ENCODE measurements at regions not wholly inside any gene's neighbourhood (a gene's known extent, or its start where the extent isn't known, plus 50 kb on each side); places are given as distances from the start of the nearest gene placed in this dataset.
A peak's percentile ranks its signal among the peaks of the same experiment; 100 is the strongest.
"Not testable (repeated sequence)": the region's sequence is repeated elsewhere in the genome, so short reads cannot be mapped to it uniquely, and the experiment has no call there.

DNA sequence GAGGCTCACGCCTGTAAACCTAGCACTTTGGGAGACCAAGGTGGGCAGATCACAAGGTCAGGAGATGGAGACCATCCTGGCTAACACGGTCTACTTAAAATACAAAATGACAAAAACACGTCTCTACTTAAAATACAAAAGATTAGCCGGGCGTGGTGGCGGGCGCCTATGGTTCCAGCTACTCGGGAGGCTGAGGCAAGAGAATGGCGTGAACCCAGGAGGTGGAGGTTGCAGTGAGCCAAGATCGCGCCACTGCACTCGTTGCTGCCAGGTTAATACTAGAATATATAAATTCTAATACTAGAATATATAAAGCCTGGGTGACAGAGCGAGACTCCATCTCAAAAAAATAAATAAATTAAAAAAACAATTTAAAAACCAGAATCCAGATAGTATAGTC lies 588.7 kb upstream of the CDH7 start:
- DNase-seq (ENCODE audit: low read depth, low spot score): not testable (repeated sequence)

DNA sequence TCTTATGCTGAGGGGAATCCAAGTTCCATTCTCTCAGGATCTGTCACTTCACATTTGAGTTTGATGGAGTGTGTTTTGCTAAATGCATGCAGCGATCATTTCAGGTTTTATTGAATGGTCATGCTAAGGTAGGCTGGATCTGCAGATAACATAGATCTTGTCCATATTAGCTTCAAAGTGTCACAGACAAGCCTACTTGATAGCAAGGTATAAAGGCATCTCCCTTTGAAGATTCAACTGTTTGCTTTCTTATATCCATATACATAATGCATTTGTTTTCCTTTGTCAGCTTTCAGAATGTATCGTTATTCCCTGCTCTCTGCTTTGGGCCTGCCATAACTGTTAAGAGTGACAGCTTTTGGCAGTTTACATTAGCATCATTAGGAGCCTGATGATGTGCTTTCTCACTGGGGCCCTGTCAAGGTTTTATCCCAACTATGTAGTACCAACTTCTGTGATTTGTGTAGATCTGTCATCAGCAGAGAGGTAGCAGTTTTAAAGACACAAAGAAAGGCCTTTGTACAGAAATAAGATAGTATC lies 604.3 kb upstream of the CDH7 start:
- DNase-seq (ENCODE audit: low read depth, low spot score): no peak

DNA sequence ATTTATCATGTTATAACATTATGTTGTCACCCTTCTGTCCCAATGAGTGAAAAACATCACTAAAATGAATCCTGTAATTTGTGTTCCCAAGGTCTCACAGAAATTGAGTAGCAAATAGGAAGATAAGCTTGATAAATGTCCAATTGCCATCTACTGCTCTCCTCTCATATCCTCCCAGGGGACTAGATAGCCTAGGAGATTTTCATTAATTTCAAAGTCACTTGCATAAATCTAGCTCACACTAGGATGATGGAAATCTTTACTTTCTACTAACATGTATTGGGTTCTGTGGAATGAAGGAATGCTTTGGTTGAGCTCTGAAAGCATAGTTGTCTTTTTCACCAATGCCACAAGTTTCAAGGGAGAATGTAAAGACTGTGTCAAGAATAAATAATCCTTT lies 605.5 kb upstream of the CDH7 start:
- DNase-seq (ENCODE audit: low read depth, low spot score): peak; percentile 1

DNA sequence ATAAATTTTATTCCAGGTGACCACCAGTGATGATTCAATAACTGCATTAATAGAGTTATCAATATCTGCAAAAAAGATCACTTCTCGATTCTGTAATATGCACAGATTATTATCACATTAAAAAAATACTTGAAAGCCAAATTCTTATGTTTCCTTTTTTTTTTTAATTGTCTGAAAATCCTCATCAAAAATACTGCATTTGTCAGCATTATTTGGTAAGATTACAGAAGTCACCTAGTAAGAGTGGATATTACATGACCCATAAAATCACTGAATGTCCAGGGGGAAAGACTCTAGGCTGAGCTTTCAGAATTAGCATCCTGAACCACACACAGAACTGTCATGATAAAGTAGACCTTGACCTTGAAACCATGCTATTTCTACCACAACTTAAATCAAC lies 617.2 kb upstream of the CDH7 start:
- DNase-seq (ENCODE audit: low read depth, low spot score): no peak

DNA sequence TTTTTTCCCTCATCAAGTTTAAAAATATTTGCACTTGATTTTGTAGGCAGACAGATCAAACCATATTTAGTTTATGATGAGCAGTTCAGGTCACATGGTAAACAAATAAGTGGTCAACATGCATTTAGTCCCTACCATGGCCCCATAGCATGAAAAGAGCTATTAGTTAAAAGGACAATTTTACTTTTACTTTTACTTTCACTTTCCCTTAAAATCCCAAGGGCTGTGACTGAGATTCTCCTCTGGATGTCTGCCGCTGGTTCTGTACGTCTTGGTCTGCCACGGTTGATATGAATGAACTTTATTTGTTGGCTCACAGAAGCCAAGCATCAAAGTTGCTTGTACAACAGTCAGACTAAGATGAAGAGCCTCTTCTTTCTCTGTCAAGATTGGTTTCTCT lies 626.2 kb upstream of the CDH7 start:
- DNase-seq (ENCODE audit: low read depth, low spot score): no peak

DNA sequence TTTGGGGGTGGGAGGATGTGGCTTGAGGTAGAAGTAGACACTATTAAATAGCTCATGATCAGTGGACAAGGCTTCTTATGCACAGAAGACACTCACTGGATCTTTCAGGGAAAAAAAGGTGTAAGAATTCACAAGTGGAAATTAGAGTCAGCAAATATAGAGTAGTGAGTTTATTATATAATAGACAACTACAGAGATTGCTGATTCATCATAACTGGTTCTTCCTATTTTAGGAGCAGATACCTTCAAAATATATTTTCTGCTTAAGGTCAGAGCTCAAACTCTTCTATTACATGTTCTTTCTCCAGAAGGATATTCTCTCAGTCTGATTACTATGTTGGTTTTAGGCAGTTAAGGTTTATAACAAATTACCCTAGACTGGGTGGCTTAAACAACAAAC lies 646.9 kb upstream of the CDH7 start:
- DNase-seq (ENCODE audit: low read depth, low spot score): no peak

DNA sequence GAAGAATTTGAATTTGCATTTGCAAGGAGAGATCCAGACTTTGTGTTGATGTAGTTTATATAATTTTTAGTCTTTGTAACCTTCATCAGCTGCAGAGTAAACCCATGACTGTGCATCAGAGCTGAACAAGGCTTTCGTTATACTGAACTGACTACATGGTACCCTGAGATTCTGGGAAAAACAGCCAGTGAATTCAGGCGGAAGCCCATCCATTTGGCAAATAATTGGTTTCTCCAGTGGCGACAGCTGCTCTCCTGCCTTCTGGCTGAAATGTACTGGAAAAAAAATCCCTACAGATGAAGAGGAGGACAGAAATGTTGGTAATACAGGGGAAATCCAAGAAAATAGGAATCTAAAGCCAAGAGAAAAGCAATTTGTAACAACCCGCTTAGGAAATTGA lies 657.5 kb upstream of the CDH7 start:
- DNase-seq (ENCODE audit: low read depth, low spot score): no peak

DNA sequence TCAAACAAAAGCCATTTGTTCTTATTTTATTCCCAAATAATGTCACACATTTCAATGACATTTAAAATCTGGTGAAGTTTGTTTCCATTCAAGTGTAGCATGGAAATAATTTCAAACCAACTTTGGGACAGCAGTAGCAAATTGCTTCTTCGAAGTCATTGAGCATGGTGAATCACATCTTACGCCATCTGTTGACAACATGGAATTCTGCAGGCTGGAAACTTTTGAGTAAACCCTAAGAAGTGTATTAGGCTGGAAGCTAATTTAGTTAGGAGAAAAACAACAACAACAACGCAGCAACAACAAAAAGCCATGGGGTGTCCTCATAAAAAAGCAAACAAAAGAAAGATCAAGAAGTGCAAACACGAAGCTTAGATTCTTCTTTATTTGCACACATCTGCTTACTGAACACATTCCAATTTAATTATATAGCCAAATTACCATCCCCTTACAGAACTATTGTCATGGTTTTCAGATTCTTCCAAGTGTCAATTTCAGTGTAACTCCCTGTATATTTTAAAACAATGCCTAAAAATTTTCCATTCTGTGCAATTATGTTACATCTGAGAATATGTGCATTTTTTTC lies 659.0 kb upstream of the CDH7 start:
- peak; percentile 45 for DNase-seq (ENCODE audit: low read depth, low spot score)

DNA sequence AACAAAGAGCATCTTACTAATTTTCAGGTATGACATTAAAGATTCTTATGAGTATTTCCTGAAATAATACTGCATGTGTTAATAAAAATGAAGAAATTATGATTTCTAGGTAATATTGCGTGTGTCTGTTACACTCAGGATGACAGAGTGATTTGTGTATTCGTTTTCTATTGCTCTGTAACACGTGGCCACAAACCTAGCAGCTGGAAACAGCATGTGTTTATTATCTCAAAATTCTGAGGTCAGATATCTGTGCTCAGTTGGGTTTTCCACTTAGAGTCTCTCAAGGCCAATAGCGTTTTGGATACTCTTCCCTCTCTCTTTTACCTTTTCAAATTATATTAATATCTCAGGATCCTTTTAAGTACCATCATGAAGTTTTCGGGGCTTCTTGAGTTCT lies 667.9 kb upstream of the CDH7 start:
- no peak for DNase-seq (ENCODE audit: low read depth, low spot score)

DNA sequence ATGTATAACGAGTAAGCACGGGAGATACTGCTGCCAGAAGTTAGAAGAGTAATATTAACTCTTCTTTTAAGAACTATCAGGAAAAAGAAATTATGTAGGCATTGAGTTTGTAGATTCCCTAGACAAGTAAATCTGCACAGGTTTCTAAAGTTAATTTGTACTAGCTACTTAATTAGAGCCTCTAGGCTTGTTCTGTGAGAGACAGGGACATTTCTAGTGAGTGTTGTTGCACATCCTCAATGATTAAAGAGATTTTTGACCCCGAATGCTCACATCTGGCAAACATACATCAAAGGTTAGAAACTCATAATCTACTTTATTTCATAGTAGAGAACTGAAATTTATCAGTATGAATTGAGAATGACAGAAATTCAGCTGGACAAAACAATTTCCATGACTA lies 669.0 kb upstream of the CDH7 start:
- no peak for DNase-seq (ENCODE audit: low read depth, low spot score)

DNA sequence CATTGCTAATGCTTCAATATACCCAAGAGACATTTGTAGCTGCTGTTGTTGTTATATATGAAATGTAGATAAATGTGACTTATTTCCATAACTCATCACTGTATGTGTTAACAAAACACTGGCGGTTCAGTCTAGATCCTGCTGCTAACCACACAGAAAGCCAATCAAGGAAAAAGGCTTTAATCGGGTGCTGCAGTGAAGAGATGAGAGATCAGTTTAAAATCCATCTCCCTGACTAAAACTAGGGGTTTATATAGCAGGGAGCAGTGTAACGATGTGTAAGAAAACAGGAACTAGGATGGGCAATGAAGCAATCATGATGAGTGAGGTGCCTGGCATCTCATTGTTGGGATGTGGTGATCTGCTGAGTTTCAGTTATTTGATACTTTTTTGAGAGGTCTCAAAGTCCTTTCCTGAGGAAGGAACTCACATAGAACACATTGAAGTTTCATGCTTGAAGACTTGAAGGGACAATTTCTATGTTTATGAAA lies 677.7 kb upstream of the CDH7 start:
- DNase-seq (ENCODE audit: low read depth, low spot score): no peak

DNA sequence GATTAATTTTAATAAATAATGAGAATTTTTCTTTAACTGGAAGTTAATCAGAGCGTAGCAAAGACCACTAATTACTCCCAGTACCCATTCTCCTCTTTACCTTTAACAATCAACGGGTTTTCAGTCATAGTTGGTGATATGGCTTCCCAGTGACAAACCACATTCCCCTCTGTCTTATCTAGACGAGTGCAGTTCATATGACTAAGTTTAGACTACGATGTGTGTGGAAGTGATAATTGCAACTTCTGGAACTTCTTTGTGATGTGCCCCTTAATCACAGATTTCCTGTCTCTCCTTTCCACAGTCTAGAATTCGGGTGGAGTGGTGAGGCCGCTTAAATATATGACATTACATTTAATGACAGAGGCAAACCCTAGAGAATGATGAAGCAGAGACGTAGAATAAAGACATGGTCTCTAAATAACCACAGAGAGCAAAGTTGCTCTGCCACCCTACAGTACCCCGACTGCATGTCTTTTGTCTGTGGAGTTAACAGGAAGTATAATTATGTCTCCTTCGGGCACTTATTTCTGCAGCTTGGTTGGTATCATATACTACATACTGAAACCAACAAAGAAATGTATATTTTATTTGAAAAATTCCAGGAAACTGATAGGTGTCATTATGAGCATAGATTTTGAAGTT lies 693.3 kb upstream of the CDH7 start:
- DNase-seq (ENCODE audit: low read depth, low spot score): no peak

DNA sequence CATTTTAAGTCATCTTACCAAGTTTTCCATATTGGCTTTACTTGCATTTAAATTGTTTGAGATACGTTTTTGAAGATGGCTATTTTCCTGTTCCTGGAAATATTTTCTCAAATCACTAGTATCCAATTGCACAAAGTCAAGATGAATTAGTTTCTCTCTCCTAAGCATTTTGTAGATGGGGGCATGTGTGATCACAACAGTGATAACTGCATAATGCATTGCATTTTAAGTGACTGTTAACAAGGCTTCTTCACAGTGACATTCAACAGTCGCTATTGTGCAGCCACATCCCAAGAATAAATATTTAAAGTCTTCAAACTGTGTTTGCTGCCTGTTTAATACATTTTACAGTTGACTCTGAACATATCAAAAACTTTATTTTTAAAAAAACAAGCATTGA lies 694.2 kb upstream of the CDH7 start:
- DNase-seq (ENCODE audit: low read depth, low spot score): no peak

DNA sequence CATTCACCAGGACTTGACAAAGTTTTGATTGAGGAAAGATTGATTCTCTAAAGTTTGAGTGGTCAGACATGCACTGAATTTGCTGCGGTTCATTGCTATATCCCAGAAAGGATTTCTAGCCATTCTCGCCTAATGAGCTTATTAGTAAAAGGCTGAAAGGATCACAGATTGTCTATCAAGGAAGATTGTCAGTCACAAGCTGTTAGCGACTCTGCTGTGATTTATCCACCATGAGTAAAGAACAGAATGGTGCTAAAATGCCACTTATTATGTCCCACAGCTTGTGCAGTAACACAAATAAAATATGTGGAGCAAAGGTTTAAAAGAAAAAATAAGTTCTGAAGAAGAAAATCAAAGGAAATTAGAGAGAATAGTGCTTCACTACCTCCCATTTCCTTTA lies 701.2 kb upstream of the CDH7 start:
- DNase-seq (ENCODE audit: low read depth, low spot score): no peak

DNA sequence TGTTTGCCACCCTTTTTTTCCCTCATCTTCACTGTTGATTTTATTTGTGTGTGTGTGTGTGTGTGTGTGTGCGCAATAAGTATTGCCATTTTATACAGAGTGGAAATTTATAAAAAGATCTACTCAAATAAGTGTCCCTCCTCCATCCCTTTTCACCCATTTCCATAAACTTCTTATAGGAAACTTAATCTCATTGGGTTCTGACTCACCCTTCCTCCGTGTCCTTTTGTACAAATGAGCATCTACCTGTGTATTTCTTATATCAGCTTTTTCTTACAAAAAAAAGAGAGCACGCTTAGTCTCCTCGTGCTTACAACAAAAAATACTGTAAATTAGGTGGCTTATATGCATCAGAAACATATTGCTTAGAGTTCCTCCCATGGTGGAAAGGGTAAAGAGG lies 711.2 kb upstream of the CDH7 start:
- no peak for DNase-seq (ENCODE audit: low read depth, low spot score)

DNA sequence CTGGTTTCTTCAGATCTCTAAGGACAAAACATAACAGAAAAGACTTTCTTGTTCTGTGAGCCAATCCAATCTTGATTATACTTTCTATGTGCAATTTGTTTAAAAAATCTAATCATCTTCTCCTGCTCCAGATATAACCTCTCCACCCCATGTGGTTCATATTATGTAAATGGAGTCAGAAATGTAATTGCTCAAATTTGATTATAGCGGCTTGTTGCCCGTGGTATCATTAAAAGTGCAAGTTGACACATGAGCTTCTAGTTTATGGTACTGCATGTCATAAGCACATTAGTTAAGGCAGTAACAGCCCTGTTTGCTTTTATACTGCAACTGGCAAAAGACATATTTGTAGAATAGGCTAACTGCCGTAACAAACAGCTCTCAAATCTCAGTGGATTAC lies 715.1 kb upstream of the CDH7 start:
- DNase-seq (ENCODE audit: low read depth, low spot score): no peak

DNA sequence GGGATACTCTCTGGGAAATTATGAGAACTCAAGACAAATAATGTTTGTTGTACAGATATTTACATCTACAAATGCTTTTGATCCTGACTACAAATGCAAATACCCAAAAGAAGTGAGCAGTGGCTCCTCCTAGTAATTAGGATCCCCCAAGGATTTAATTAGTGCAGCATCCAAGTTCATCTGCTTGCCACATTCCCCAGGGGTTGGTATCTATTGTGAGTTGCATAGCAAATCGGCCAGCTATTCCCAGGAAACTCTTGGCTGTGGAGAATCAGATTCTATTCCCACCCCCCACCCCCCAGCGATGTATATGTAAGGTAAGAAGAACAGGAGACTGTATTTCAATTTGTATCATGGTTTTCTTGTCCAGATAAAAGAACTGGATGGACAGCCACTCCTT lies 725.1 kb upstream of the CDH7 start:
- no peak for DNase-seq (ENCODE audit: low read depth, low spot score)

DNA sequence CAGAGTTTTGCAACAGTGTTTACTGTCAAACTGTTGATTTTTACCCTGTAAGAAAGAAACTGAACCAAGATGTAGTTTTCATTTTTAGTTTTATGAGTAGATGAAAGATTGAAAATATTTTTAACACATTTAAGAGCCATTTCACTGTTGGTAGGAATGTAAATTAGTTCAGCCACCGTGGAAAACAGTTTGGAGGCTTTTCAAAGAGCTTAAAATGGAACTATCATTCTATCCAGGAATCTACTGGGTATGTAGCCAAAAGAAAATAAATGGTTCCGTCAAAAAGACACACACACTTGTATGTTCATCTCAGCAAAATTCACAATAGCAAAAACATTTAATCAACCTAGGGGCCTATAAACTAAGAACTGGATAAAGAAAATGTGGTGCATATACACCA lies 729.8 kb upstream of the CDH7 start:
- DNase-seq (ENCODE audit: low read depth, low spot score): no peak

DNA sequence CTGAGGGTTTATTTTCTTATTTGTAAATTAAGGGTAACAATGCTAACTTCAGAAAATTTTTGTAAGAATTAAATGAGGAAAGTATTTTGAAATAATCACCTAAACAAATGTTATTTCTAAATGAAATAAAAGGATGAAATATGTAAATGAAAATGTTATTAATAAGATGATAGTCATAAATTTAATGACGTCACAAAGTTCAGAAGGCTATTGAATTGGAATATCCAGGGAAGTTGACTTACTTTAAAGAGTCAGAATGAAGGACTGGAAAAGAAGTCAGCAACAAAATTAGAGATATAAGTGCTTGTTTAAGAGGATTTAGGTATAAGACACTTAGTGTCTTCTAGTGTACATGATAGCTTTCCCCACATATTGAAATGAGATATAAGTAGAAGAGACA lies 732.6 kb upstream of the CDH7 start:
- no peak for DNase-seq (ENCODE audit: low read depth, low spot score)

DNA sequence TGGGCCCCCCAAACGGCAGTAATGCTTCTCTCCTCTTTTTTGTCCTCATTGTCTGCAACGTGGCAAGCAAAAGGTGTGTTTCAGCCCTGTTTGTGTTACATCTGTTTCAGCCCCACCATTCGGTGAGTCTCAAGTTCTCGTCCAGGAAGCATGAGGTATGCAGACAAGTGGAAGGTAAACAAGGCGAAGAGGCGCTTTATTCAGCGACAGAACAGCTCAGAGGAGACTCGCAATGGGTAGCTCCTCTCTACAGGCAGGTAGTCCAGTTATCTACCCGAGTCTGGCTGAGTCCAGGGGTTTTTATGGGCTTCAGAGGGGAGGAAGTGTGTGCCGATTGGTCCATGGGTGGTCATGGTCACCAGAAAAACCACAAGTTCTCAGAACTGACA lies 733.4 kb upstream of the CDH7 start:
- no peak for DNase-seq (ENCODE audit: low read depth, low spot score)

DNA sequence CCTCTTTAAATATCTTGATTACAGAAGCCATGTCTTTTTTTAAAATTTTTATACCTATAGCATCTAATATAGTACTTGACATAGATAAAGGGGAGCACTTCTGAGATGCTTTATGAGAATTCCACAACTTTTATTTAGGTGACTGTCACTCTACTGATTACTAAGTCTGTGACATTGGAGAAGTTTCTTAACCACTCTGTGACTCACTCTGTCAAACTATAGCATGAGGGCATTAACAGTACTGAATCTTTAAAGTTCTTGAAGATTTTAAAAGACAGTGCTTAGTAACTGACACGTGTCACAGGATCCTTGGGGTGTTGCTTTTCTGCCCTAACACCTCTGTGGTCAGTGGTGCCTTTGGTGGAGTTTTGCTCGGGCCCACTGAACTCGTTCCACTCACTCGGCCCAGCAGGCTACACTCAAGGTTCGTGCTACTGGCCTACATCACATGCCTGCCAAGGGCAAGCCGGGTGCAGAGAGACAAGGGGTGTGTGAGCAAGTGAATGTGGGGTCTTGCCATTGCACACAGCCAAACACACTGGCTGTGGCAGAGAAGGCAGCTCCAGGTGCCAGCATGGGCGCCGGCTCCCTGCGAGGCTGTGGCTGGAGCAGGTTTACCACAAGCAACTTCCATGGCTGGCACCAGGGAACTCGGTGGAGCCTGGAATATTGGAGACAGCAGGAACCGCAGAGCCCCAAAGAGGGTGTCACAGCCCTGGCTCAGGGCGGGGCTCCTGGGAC lies 734.0 kb upstream of the CDH7 start:
- DNase-seq (ENCODE audit: low read depth, low spot score): no peak

DNA sequence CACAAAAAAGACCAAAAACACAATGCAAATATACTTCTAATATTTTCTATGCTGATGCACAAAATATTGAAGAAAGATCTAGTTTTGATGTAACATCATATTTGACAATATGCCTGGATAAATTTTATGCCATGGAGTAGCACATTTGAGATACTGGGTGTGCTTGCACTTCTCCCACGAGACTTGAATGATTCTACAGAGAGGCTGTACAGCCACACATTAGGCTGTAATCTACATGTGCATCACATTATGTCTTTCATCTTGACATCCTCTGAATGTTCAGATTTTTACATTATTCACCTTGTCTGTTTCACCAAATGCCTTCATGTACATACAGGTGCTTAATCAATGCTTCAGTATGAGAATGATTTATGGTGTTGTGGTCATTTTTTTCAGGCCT lies 756.4 kb upstream of the CDH7 start:
- DNase-seq (ENCODE audit: low read depth, low spot score): no peak

DNA sequence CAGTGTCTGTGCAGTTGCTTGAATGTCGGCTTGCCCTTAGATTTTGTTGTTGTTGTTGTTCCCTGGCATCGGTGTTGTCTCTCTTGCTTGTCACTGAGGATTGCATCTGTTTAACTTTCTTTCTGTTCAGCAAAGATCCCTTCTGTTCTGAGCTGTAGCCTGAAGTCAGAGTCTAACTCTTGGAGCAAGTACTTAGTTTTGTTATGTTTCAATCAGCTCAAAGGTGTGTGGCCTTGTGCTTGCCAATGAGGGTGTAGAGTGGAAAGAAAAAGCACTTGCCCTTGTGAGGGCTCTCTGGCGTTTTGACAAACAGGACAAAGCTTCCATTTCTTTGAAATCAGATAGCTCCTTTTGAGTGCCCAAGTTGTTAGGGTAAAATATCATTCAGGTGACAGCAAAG lies 757.1 kb upstream of the CDH7 start:
- peak; percentile 3 for DNase-seq (ENCODE audit: low read depth, low spot score)
